GM21576 (cell line): ENCODE measurements at regions not wholly inside any gene's neighbourhood (a gene's known extent, or its start where the extent isn't known, plus 50 kb on each side); places are given as distances from the start of the nearest gene placed in this dataset.
"Not testable (repeated sequence)": the region's sequence is repeated elsewhere in the genome, so short reads cannot be mapped to it uniquely, and the experiment has no call there.

ENCODE experiments used
- ATAC-seq: cut with Tn5 transposase; IDR thresholded peaks from one replicate; pipeline ENCODE4 v1.9.1; 2021; ENCODE audit warnings: mild to moderate bottlenecking, moderate library complexity; ENCODE audit not compliant: unreplicated experiment

DNA sequence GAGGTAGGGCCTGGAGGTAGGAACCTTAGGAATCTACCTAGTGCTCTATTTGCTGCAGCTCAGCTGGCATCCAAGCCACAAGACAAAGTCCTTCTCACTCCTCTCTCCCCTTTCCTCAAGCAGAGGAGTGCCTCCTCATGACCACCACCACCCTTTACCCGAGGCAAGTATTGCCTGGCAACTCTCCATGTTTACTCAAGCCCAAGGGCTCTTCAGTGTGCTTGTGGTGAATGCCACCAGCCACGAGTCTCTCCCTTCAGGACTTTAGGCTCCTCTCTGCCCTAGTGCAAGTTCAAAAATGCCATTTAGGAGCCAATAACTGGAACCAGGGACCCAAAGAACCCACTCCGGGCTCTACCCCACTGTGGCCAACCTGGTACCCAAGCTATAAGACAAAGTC, 514.5 kb upstream of the RGMB start:
- no peak for ATAC-seq

DNA sequence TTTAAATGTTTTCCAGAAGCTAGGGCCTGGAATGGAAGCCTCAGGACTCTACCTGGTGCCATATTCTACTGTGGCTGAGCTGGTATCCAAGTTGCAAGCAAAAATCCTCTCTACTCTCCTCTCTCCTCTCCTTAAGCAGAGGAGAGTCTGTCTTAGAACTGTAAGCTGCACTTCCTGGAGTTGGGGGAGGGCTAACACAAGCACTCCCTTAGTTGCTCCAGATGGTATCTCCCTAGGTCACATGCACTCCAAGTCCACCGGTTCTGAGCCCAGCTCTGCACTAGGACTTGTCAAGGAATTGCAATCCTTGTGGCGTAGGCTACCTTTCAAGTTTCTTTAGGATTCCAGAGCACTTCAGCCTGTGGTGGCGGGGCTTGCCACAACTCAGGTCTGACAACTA, 513.9 kb upstream of the RGMB start:
- ATAC-seq = no peak

DNA sequence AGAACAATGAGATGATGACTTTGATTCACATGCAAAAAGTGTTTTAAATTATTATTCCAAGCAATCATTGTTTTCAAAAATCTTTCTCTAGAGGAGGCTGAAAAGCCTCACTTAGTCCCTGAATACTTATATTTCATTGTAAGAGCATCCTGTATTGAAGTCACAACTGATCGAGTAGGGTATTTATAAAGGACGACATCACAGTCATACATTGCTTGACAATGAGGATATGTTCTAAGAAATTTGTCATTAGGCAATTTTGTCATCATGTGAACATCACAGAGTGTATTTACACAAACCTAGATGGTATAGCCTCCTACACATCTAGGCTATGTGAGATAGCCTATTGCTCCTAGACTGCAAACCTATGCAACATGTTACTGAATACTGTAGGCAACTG, 510.4 kb upstream of the RGMB start:
- no peak for ATAC-seq

DNA sequence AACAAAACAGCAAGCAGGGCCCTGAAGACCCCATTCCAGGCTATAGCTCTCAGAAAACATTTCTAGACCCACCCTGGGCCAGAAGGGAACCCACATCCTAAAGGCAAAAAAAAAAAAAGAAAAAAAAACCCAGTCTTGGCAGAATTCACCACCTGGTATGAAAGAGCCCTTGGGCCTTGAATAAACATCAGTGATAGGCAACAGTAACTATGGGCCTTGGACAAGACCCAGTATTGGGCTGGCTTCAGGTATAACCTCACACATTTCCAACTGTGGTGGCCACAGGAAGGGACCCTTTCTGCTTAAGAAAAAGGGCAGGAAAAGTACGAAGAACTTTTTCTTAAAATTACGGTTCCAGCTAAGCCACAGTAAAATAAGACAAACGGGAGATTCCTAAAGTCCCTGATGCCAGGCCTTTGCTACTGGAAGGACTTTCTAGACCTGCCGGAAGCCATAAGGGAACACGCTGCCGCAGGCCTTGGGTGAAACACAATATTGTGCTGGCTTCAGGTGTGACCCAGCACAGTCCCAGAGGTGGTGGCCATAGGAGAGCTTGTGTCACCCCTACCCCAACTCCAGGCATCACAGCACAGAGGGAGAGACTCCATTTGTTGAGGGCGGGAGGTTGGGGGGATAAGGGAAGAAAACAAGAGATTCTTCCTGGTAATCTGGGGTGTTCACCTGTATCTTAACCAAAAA, 505.2 kb upstream of the RGMB start:
- no peak for ATAC-seq

DNA sequence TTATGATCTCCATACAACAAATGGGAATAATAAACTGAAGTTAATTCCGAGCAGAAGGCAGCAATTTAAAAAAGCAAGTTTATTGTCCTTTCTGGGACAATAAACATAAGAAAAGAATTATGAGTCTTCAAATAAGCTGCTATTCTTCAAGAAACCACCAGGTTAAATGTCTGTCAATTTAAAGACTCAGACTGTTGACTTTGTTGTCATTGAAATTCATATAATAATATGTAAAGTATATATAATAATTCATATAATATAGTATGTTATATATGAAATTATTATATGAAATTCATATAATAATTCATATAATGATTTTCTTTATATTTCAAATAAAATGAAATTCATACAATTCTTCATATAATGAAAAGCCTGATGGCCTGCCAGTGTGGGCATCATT, 497.5 kb upstream of the RGMB start:
- no peak for ATAC-seq

DNA sequence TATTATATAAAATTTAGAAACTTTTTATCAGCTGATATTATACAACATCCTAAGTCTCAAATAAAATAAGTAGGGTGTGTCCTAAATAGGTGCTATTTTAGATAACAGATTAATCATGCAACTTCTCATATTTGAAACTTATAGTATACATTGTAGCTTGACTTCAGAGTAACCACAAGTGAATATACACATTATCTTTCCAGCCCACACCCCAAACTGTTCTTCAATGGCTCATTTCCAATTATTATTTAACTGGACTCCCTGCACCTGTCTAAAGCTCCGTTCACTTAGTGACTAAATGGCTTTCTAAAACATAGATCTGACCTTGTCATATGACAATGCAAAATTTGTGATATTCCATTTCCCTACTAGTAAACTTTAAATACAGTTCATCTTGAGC, 490.9 kb upstream of the RGMB start:
- ATAC-seq = no peak

DNA sequence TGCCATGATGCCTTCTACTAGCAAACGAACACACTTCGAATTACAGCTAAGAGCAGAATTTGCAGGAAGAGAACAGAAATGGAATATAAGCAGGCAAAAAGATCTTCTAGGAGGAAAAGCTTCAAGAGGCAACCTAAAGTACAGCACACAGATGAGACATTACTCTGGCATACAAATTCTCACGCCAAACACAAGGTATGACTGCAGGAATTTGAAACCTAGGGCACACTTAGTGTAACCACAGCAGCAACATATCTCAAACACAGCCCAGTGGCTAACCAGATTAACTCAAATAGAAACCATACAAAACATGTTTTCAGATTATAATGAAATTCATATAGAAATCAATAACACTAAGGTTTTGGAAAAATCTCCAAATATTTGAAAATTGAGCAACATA, 481.0 kb upstream of the RGMB start:
- no peak for ATAC-seq

DNA sequence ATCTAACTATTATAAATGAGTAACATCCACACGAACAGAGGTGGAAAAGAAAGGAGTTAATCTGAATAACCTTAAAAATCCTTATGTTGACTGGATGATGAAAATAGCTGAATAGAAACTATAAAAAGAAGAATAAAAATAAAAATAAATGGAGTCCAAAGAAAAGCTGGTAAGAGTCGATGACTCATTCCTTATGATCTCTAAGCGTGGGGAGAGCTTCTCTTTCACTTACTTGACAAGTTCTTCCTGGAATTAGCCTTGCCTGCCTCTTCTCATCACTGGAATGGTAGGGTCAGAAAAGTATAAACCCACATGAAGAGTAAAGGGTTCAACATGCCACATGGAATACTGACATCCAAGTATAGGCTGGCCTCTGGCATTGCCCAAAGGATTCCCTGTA, 477.0 kb upstream of the RGMB start:
- ATAC-seq = no peak

DNA sequence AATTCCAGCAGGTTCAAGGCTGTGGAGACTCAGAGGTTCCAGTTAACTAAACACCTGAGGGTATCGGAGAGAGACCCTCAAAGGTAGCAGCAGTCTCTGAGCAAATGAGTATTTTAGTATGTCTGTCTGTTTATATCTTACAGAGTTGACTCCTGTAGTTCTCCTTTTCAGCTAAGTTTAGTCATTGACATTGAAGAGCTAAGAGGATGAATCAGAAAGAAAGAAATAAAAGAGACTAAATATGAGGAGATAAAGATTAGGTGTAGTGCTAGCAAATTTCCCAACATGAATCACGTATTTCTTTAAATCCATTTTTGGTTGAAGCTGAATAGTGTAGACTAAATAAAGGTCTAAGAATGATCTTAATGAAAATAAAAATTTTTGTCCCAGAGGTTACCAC, 474.0 kb upstream of the RGMB start:
- ATAC-seq = no peak

DNA sequence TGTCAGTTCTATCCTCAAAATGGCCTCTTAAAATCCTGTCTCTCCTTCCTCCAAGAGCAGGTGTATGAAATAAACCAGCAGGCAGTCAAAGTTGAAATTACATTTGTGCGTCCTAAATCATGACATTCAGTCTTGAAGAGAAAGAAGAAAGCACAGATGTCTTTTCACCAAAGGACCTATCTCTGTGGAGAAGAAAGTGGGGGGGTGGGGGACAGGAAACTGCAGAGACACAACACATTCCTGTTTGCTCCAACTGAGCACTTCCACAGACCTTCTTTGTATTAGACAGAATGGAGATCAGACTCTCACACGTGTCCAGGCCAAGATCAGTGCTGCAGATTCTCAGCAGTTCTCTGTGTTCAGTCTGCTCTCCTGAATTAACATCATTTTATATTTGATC, 471.9 kb upstream of the RGMB start:
- ATAC-seq = no peak

DNA sequence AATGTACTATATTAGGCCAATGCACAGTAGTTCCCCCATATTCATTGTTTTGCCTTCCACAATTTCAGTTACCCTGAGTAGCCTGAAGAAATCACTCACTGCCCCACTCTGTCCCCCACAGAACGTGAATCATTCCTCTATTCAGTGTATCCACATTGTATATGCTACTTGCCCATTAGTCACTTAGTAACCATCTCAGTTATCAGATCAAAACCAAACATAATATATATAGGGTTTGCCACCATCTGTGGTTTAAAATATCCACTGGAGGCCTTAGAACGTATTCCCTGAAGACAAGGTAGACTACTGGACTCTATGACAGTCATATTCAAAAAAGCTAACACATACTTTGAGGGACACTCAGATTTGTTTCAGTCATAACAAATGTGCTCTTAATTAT, 465.7 kb upstream of the RGMB start:
- no peak for ATAC-seq

DNA sequence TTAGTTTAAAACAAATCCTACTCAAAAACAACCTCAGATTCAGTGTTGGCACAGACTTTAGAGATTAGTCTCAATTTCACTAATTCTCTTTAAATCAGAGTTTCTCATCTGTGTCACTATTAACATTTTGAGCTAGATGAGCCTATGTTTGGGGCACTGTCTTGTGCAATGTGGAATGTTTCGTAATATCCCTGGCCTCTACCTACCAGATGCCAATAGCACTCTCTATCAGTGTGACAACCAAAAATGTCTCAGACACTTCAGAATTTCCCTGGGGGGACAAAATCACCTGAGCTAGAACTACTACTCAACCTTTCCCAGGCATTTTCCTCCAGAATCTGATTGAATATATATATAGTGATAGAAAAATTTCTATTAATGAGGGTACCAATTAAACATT, 465.2 kb upstream of the RGMB start:
- no peak for ATAC-seq

DNA sequence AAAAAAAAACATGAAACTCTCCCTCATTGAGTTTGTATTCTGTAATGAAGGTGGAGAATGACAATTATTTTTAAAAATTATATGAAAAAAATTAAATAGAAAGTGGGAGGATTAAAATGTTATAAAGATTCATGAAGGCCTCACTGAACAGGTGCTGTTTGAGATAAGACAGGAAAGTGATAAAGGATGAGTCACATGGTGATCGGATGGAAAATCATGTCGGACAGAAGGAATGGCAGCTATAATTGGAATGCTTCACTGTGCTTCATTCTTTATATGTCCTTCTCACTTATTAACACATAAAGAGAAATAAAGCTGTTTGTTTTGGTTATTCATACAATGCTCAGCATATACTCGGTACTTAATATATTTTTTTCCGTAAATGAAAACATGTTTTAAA, 464.5 kb upstream of the RGMB start:
- no peak for ATAC-seq

DNA sequence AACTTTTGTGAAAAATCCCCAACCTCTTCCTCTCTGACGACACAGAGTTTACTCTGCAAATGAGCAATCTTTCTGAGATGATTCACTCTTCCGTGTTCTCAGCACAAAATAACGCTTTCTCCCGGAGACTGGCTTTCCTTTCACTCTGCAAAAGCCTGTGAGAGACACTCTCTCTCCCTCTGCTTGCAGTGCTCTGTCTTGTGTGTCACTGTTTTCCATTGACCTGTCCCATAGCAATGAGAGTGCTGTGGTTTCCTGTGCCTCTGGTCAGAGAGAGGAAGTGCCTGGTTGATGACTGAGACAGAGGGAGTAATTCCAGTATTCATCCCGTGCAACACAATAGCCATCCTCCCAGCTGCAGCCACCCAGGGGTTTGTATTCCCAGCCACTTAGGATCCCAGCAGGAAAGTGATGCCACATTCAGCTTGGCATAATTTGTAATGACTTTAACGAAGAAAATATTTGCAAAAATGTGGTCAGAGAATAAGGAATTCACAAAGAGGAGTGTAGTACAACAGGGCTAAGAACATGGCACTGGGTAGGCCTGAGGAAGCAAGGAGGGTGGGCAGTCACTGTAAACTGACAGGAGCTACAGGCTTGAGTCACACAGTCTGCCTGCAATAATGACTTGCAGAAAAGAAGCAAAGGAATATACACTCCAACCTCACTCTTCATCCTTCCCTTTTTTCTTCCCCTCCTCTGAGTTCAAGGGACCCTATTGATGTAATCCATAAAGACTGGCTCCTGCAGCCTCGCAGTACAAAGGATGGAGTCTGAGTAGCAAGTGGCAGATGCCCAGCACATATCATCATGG, 463.5 kb upstream of the RGMB start:
- peak; percentile 73 for ATAC-seq

DNA sequence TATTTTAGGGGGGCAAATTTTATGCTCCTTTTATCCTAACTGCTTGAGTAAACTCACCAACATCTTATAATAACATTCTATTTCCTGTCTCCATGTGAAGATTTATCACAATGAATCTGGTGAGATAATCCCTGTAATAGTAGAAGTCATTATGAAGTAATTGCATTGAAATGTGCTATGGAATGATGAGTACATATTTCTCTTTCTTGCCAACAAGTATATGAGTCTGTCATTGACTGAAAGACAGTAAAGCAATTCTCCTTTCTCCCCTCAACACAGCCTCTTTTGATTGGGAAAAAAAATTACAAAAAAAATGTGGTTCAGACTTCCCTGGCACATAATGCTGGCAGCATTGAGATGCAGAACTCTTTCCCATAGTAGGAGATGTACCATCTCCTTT, 459.2 kb upstream of the RGMB start:
- ATAC-seq = no peak

DNA sequence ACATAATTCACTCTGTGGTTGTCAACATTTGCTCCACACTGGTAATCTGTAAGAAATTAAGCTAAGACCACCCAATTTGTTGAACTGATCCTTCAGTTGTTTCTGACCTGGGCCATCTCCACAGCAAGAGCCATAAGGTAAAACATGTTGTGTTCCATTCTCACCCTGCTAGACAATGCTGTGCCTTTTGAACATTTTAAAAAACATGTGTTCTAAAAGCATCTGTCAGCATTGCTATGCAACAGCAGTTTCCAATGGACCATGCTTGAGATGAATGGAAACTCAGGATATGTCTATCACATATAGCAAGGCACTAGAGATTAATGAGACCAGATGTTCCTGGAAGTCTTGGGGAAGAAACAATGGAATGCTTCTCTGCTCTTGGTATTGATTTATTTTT, 455.1 kb upstream of the RGMB start:
- no peak for ATAC-seq

DNA sequence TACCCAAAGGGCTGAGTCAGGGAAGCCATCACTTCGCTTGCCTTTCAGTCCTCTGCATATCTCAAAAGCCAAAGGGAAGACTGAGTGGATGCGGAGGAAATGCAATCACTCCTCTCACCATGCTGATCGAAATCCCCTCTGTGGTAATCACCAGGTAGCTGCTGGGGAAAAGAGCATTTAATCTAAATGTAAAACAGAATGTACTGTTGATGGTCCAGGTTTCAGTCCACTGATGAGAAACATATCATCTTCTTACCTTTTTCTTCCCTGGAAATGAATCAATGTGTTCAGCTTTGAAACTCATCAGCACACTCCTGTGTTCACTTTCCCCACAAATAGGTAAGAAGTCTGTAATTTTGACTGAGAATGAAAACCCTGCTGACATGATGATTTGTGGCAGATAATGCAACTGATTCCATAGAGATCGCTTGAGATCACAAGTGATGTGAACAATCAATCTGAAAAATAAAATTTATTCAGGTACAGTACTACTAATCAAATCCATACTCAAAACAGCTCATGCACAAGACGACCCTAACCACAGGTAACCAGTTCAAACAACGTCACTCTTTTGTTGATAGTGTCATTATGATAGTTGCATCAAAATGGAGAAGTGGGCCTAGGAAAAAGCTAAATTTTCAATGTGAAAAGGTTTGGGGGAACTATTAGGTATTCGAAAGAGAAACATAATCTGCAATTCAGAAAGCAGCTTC, 454.0 kb upstream of the RGMB start:
- no peak for ATAC-seq

DNA sequence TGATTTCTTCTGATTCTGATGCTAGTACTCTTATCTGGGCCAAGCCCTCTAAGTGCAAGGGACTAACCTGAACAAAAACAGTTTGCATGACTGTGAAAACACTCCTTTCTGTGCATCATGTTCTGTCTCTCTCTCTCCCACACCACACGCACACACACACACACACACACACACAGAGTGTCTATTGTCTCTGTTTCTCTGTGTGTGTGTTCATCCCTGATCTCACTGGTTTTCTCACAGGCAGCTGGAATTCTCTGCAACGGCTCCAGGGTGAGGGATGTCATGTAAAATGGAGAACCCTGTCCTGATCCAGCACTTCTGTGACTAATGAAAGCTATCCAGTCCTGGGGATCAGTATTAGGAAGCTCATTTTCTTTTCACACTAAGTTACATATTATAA, 453.1 kb upstream of the RGMB start:
- ATAC-seq = no peak

DNA sequence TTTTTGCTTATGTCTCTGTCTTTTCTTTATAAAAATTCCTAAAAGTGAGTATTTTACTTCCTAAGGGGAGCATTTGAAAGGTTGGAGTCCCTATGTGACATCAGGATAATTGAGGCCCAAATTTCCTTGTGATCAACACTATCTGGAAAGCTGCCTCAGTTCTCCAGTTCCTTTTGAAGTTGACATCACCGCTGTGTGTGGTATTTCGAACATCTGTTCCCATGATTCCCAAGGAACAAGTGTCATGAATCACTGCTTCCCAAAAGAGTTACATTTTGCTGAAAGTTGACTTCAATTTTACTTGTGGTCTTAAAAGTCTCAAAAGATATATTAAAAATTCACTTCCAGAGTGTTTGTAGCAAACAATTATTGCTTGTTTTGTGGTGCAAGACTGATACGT, 452.1 kb upstream of the RGMB start:
- no peak for ATAC-seq

DNA sequence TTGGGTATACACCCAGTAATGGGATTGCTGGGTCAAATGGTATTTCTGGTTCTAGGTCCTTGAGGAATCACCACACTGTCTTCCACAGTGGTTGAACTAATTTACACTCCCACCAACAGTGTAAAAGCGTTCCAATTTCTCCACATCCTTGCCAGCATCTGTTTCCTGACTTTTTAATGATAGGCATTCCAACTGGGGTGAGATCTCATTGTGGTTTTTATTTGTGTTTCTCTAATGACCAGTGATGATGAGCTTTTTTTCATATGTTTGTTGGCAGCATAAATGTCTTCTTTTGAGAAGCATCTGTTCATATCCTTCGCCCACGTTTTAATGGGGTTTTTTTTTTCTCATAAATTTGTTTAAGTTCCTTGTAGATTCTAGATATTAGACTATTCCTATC, 448.3 kb upstream of the RGMB start:
- ATAC-seq = not testable (repeated sequence)

DNA sequence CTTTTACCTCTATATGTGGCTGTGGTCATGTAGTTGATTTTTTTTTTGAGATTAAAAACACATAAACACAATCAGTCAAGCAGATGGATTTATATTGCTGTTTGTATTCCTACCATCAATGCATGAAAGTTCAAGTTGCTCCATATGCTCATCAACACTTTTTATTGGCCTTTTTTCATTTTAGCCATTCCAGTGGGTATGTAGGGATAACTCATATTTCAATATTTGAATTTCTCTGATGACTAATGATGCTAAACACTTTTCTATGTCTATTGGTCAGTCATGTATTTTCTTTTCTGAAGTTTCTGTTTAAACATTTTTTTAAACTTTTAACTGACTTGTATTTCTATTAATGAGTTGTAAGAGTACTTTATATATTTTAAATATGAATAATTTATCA, 445.4 kb upstream of the RGMB start:
- no peak for ATAC-seq

DNA sequence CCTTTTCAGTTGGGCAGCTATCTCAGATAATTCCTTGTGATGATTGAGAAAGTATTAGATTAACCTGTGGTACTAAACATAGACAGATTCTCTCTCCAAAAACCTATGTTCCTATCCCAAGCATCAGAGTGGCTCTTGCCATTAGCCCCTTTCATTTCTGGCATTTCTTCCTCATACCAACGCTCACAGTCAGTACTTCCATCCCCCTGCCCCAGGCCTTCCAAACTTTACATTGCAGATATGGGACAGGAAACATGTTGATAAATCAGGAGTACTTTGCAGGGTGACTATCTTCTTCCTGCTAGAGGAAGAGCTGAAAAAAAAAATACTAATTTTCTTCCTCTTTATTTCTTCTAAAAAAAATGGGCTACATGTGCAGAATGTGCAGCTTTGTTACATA, 442.6 kb upstream of the RGMB start:
- ATAC-seq = no peak
